GM12878 (cell line): ENCODE measurements at regions not wholly inside any gene's neighbourhood (a gene's known extent, or its start where the extent isn't known, plus 50 kb on each side); places are given as distances from the start of the nearest gene placed in this dataset.

Experiments used
- ATAC-seq: fragments of 200-7000 bp; cut with Tn5 transposase; 3 replicates; pipeline ENCODE4 v1.9.1; 2020; ENCODE audit warnings: mild to moderate bottlenecking, moderate library complexity
- BruUV-seq: library from RNA; stranded (reverse); fragments of 400-500 nt; replicated peaks from 2 replicates; lab custom pipeline; 2021; lab: Mats Ljungman, UMichigan
- CTCF ChIA-PET: fragments of 300-600 bp; sonication (Branson Sonifier 250); formaldehyde crosslinking; extraction: SDS; loops from one replicate; lab custom pipeline; 2021; ENCODE audit warnings: inconsistent platforms; lab: Yijun Ruan, JAX
- POLR2A ChIA-PET: fragments of 350-600 bp; formaldehyde crosslinking; extraction: SDS; loops from one replicate; lab custom pipeline; 2021; ENCODE audit warnings: inconsistent platforms; lab: Charles Lee
- RAD21 ChIA-PET: fragments of 300-600 bp; sonication (Branson Sonifier 250); formaldehyde crosslinking; loops from one replicate; lab custom pipeline; 2023; ENCODE audit warnings: antibody characterized with exemption; ENCODE audit not compliant: unreplicated experiment; lab: Charles Lee
- SMC1A ChIA-PET: fragments of 300-600 bp; sonication (Branson Sonifier 250); formaldehyde crosslinking; loops from one replicate; lab custom pipeline; 2023; ENCODE audit not compliant: unreplicated experiment, uncharacterized antibody; lab: Charles Lee
- DNase-seq: peaks from one replicate; pipeline ENCODE4 v3.0.0-alpha.2; 2011; ENCODE audit warnings: low read depth, low spot score
- FAIRE-seq: peaks from 3 replicates; lab custom pipeline; 2011; peaks lifted over from hg19 to GRCh38; lab: Jason Lieb, UNC
- H2AFZ ChIP-seq: 2 replicates; pipeline ENCODE4 v1.6.0; 2011; ENCODE audit warnings: low read depth, low read length, control low read depth; ENCODE audit not compliant: control insufficient read depth
- H3K27ac ChIP-seq: 2 replicates; pipeline ENCODE4 v1.5.1; 2011; ENCODE audit warnings: control low read depth; ENCODE audit not compliant: control insufficient read depth, insufficient read depth
- H3K27me3 ChIP-seq, 2 experiments: replicated peaks in 1 of 2; 2 replicates each; pipeline versions ENCODE4 v1.6.0 to v1.6.1; 2011; ENCODE audit warnings: low read length in 1 of 2; ENCODE audit not compliant: control insufficient read depth in 2 of 2, insufficient read depth in 2 of 2
- H3K36me3 ChIP-seq, 2 experiments: 2 replicates each; pipeline ENCODE4 v1.5.1; 2011; ENCODE audit warnings: low read length in 1 of 2; ENCODE audit not compliant: control insufficient read depth in 2 of 2, insufficient read depth in 2 of 2
- H3K4me1 ChIP-seq: 2 replicates; pipeline ENCODE4 v1.6.1; 2011; ENCODE audit warnings: mild to moderate bottlenecking, low read length, moderate library complexity, mixed read lengths; ENCODE audit not compliant: control insufficient read depth, insufficient read depth
- H3K4me2 ChIP-seq: 2 replicates; pipeline ENCODE4 v1.6.0; 2011; ENCODE audit warnings: control low read depth; ENCODE audit not compliant: control insufficient read depth, insufficient read depth
- H3K4me3 ChIP-seq: fragments of 200-600 bp; sonication (generic); 2 replicates; pipeline ENCODE4 v1.5.1; 2016
- H3K79me2 ChIP-seq: 2 replicates; pipeline ENCODE4 v1.6.0; 2011; ENCODE audit warnings: low read length; ENCODE audit not compliant: control insufficient read depth, insufficient read depth
- H3K9ac ChIP-seq: 2 replicates; pipeline ENCODE4 v1.8.0; 2011; ENCODE audit warnings: low read length, control low read depth, mixed read lengths; ENCODE audit not compliant: control insufficient read depth, insufficient read depth
- H3K9me3 ChIP-seq: replicated peaks from 3 replicates; pipeline ENCODE4 v1.5.1; 2011; ENCODE audit warnings: mild to moderate bottlenecking, low read length; ENCODE audit not compliant: control insufficient read depth, insufficient read depth
- H4K20me1 ChIP-seq: 2 replicates; pipeline ENCODE4 v1.6.0; 2011; ENCODE audit not compliant: control insufficient read depth, insufficient read depth
- ATF2 ChIP-seq: IDR thresholded peaks from 2 replicates; pipeline ENCODE4 v1.6.1; 2012; ENCODE audit warnings: low read length, inconsistent platforms
- ATF3 ChIP-seq: IDR thresholded peaks from 2 replicates; pipeline ENCODE4 v1.6.1; 2011; ENCODE audit warnings: low read depth, mild to moderate bottlenecking, low read length, moderate library complexity, borderline replicate concordance; ENCODE audit errors: extremely low read depth
- CREB1 ChIP-seq: IDR thresholded peaks from 2 replicates; pipeline ENCODE4 v1.6.1; 2012; ENCODE audit warnings: low read depth, mild to moderate bottlenecking, inconsistent platforms
- CTCF ChIP-seq, 3 experiments: IDR thresholded peaks in 2 of 3; conservative IDR thresholded peaks in 1 of 3; 2 replicates each; pipeline ENCODE4 v1.5.1; 2011; ENCODE audit warnings: low read depth in 3 of 3, low read length in 3 of 3, mild to moderate bottlenecking in 3 of 3, control low read depth in 2 of 3, moderate library complexity in 2 of 3, inconsistent platforms in 1 of 3, mixed read lengths in 1 of 3; ENCODE audit not compliant: control insufficient read depth in 2 of 3, insufficient read depth in 1 of 3; ENCODE audit errors: extremely low read depth in 1 of 3
- HSF1 ChIP-seq: fragments of 150-350 bp; IDR thresholded peaks from 2 replicates; pipeline ENCODE4 v1.6.1; 2014; ENCODE audit warnings: mild to moderate bottlenecking, low read depth, low read length
- KAT2A ChIP-seq: conservative IDR thresholded peaks from 2 replicates; pipeline ENCODE4 v1.6.1; 2011; ENCODE audit warnings: low read depth, low read length; ENCODE audit not compliant: control insufficient read depth
- NFXL1 ChIP-seq: fragments of 450-650 bp; IDR thresholded peaks from 2 replicates; pipeline ENCODE4 v1.6.1; 2017; ENCODE audit warnings: antibody characterized with exemption, mild to moderate bottlenecking, borderline replicate concordance
- SMC3 ChIP-seq: IDR thresholded peaks from 2 replicates; pipeline ENCODE4 v1.6.1; 2011; ENCODE audit warnings: low read length, improper control_type of control experiment, borderline replicate concordance
- ZNF207 ChIP-seq: fragments of 450-650 bp; IDR thresholded peaks from 2 replicates; pipeline ENCODE4 v1.6.1; 2014; ENCODE audit warnings: antibody characterized with exemption, mild to moderate bottlenecking, borderline replicate concordance
- ZZZ3 ChIP-seq: IDR thresholded peaks from 2 replicates; pipeline ENCODE4 v1.6.1; 2011; ENCODE audit warnings: low read depth; ENCODE audit not compliant: control insufficient read depth, insufficient read length
- in situ Hi-C: fragments of 300-500 bp; cut with MboI; formaldehyde crosslinking; loops from 9 replicates; pipeline ENCODE4 v1.14.3; 2018; ENCODE audit warnings: mixed read lengths
- intact Hi-C: fragments of 100-400 bp; cut with micrococcal nuclease; formaldehyde crosslinking; loops from one replicate; pipeline ENCODE4 v1.14.2; 2022; ENCODE audit not compliant: unreplicated experiment
- TF ChIP-seq, protein P1 (sequence below): IDR thresholded peaks from 2 replicates; pipeline ENCODE4 v1.6.1; 2011; ENCODE audit warnings: mild to moderate bottlenecking, low read depth, low read length, moderate library complexity; ENCODE audit not compliant: insufficient replicate concordance
- TF ChIP-seq, protein P2 (sequence below): fragments of 450-650 bp; IDR thresholded peaks from 2 replicates; pipeline ENCODE4 v1.6.1; 2014; ENCODE audit warnings: mild to moderate bottlenecking

- intact Hi-C loops (no loop called here), in situ Hi-C loops (no loop called here)
- Histone ChIP-seq H3K9ac (no peak overlapping the region), H3K27me3 (no peaks in the 10 kb centered on the region; a peak in 1 of 4 replicates), H3K4me1 (no peaks in the 10 kb centered on the region), H2AFZ (no peak overlapping the region), H4K20me1 (no peaks in the 10 kb centered on the region), H3K9me3 (peaks cover 3% of the 10 kb centered on the region; the same call in 1 of the 3 replicates), H3K79me2 (no peaks in the 10 kb centered on the region), H3K27ac (no peak overlapping the region), H3K36me3 (no peaks in the 10 kb centered on the region), H3K4me2 (no peak overlapping the region), H3K4me3 (no peak overlapping the region)
- BruUV-seq = no TSS peak
- ChIA-PET RAD21 (no interaction called here), CTCF (no interaction called here), SMC1A (no interaction called here), POLR2A (no interaction called here)
- DNase-seq (no peak), ATAC-seq (no peak), FAIRE-seq (no peak)
- TF ChIP-seq ATF2 (no peak), ZNF207 (no peak), CTCF (IDR thresholded peaks at IDR 0.05 in 2 of 3, conservative IDR thresholded peaks at IDR 0.05 in 1 of 3; ENCODE audit: control insufficient read depth in 2 of 3, extremely low read depth in 1 of 3, insufficient read depth in 1 of 3, low read depth in 3 of 3, low read length in 3 of 3) (no peak), KAT2A (no peak), CREB1 (no peak), NFXL1 (no peak), HSF1 (no peak), ZZZ3 (no peak), ATF3 (no peak), SMC3 (no peak)
- TF ChIP-seq, protein P1, sequence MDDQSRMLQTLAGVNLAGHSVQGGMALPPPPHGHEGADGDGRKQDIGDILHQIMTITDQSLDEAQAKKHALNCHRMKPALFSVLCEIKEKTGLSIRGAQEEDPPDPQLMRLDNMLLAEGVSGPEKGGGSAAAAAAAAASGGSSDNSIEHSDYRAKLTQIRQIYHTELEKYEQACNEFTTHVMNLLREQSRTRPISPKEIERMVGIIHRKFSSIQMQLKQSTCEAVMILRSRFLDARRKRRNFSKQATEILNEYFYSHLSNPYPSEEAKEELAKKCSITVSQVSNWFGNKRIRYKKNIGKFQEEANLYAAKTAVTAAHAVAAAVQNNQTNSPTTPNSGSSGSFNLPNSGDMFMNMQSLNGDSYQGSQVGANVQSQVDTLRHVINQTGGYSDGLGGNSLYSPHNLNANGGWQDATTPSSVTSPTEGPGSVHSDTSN = no peak
- TF ChIP-seq, protein P2, sequence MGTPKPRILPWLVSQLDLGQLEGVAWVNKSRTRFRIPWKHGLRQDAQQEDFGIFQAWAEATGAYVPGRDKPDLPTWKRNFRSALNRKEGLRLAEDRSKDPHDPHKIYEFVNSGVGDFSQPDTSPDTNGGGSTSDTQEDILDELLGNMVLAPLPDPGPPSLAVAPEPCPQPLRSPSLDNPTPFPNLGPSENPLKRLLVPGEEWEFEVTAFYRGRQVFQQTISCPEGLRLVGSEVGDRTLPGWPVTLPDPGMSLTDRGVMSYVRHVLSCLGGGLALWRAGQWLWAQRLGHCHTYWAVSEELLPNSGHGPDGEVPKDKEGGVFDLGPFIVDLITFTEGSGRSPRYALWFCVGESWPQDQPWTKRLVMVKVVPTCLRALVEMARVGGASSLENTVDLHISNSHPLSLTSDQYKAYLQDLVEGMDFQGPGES = no peak
These were observed 65.1 kb upstream of the MED9 start for GRCh38 chr17:17411692-17412091.
